ENCODE measurements at regions not wholly inside any gene's neighbourhood (a gene's known extent, or its start where the extent isn't known, plus 50 kb on each side); places are given as distances from the start of the nearest gene placed in this dataset.

DNA sequence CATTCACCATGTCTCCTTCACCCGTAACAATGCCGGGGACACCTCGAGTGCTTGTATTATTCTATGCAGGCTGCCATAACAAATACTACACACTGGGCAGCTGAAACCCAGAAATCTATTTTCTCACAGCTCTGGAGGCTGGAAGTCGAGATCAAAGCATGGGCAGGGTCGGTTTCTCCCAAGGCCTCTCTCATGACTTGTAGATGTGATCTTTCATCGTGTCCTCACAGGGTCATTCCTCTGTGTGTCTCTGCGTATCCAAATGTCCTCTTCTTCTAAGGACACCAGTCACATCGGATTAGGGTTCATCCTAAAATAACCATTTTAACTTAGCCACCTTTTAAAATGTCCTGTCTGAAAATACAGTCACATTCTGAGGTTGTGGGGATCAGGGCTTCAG lies 303.5 kb downstream of the KLF6 start:
- TF ChIP-seq CTCF (IDR thresholded peaks at IDR 0.05) (no peak), POLR2A (IDR thresholded peaks at IDR 0.05) (no peak)
